HuH-7 (cell line): ENCODE measurements at regions not wholly inside any gene's neighbourhood (a gene's known extent, or its start where the extent isn't known, plus 50 kb on each side); places are given as distances from the start of the nearest gene placed in this dataset.

Source experiments
- DNase-seq: peaks from one replicate; pipeline ENCODE4 v3.0.0; 2011; ENCODE audit warnings: low spot score

- no peak for DNase-seq
These were observed 211.5 kb downstream of the URI1 start for GRCh38 chr19:30153326-30154210.

GRCh38 chr19:30154410-30154809 lies 212.4 kb downstream of the URI1 start:
- DNase-seq: no peak

- no peak for DNase-seq
These were observed 213.6 kb downstream of the URI1 start for GRCh38 chr19:30155381-30156200.

- DNase-seq: no peak
These were observed 214.6 kb downstream of the URI1 start for GRCh38 chr19:30156646-30157045.

- no peak for DNase-seq
These were observed 213.9 kb upstream of the ZNF536 start for GRCh38 chr19:30158067-30158892.

GRCh38 chr19:30158893-30159245 lies 213.3 kb upstream of the ZNF536 start:
- no peak for DNase-seq

- DNase-seq: no peak
These were observed 212.5 kb upstream of the ZNF536 start for GRCh38 chr19:30159636-30160035.

- DNase-seq: no peak
These were observed 211.8 kb upstream of the ZNF536 start for GRCh38 chr19:30160426-30160825.

GRCh38 chr19:30161021-30161655 lies 211.0 kb upstream of the ZNF536 start:
- no peak for DNase-seq

GRCh38 chr19:30161770-30162169 lies 210.4 kb upstream of the ZNF536 start:
- no peak for DNase-seq

- no peak for DNase-seq
These were observed 209.5 kb upstream of the ZNF536 start for GRCh38 chr19:30162718-30163117.

GRCh38 chr19:30163663-30164062 lies 208.5 kb upstream of the ZNF536 start:
- no peak for DNase-seq

- no peak for DNase-seq
These were observed 206.9 kb upstream of the ZNF536 start for GRCh38 chr19:30165228-30165813.

- DNase-seq: no peak
These were observed 204.8 kb upstream of the ZNF536 start for GRCh38 chr19:30167206-30167868.

GRCh38 chr19:30167976-30168635 lies 204.1 kb upstream of the ZNF536 start:
- no peak for DNase-seq

GRCh38 chr19:30168760-30169159 lies 203.4 kb upstream of the ZNF536 start:
- DNase-seq: no peak

GRCh38 chr19:30169196-30169900 lies 202.8 kb upstream of the ZNF536 start:
- no peak for DNase-seq

GRCh38 chr19:30170081-30170480 lies 202.1 kb upstream of the ZNF536 start:
- no peak for DNase-seq

- DNase-seq: no peak
These were observed 201.6 kb upstream of the ZNF536 start for GRCh38 chr19:30170495-30171137.
